Medulla oblongata (tissue), 1 donor: ENCODE measurements at regions not wholly inside any gene's neighbourhood (a gene's known extent, or its start where the extent isn't known, plus 50 kb on each side); places are given as distances from the start of the nearest gene placed in this dataset.

ENCODE experiments used
- DNase-seq: peaks from one replicate; pipeline ENCODE4 v3.0.0-alpha.2; 2015; ENCODE audit errors: extremely low spot score

GRCh38 chr6:167674486-167674885, 152.2 kb upstream of the AFDN start:
- DNase-seq = no peak

DNA sequence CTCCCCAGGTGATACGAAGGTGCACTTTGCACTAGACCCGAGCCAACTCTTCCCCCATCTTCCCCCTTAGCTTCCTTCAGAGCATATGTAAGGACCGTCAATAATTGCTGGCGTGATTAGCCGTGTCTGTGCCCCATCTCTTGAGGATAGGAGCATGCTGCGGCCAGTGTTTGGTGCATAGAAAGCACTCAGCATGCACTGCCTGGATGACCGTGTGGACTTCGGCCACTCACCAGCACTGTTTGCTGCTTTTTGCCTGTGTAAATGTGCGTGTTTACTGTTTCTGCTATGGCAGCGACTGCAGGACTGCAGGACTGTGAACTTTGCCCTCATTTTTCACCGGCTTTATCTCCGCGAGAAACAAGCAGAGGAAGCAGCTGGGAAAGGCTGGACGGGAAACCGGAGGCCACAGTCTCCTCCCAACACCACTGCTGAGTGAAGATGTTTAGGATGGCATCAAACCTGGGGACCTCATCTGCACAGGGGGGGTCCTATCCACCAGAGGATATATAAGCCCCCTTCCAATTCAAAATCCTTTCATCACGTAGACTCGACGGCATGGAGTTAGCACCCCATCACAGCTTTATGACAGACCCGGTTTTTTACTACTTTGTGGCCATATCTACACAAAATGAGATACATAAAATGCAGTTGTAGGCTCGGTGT, 150.6 kb upstream of the AFDN start:
- DNase-seq = no peak

DNA sequence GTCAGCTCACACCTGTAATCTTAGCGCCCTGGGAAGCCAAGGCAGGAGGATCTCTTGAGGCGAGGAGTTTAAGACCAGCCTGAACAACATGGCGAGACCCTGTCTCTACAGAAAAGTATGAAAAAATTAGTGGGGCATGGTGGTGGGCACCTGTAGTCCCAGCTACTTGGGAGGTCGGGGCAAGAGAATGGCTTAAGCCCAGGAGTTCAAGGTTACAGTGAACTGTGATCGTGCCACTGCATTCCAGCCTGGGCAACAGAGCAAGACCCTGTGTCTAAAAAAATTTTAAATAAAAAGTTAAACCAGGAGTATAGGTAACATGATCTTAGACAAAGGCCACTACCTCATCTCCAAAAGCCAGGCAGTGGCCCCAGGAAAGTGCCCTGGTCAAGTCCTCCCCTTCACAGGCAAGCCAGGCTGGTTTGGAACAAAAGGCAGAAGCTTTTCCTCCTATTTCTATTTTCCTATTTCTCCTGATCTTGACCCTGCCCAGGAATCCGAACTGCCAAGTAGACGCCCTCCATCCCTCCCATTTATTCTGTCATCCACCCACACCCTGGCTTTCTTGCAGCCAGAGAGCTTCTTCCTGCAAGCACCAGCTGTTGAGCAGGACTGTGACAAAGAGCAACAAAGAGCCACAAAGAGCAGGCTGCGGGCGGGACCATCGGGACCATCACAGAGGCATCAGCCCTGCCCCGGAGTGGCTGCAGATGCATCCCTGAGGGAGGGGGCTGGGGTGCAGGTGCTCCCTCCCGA, 149.9 kb upstream of the AFDN start:
- DNase-seq = peak; percentile 57

GRCh38 chr6:167677422-167677789, 149.3 kb upstream of the AFDN start:
- no peak for DNase-seq

GRCh38 chr6:167678102-167679101, 148.3 kb upstream of the AFDN start:
- DNase-seq = peak; percentile 39

GRCh38 chr6:167679122-167679736, 147.5 kb upstream of the AFDN start:
- no peak for DNase-seq

DNA sequence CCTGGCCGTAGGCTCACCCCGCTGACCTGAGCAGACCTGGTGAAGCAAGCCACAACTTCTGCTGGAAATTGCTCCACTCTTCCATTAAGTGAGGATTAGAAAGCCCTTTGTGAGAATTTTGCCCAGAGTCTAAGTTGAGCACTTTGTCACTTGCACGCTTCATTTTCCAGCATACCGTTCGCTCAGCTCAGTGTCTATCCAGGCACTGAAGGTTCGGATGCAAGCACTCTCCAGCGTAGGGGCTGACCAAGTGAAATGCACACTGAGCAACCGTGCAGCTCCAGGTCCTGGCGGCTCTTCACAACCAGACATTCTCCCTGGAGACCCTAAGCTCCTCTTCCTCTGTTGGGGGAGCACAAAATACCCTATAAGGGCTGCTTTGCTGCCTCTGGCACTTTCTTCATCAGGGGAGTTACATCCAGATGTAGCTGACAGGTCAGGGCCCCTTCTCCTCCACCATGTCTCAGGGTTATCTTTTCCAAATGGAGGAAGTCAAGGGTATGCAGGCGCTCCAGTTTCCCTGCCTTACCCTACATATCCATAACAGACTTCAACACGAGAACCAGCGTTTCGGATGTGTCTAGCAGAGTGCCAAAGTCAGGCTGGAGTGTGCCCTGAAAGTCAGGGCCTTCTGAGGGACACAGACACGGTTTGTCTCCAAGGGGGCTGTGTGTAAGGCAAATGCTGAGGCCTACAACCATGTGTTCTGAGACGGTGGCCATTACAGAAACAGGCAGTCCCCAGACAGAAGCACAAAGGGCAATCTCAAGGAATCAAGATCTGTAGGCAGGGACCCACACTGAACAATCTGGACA, 146.7 kb upstream of the AFDN start:
- no peak for DNase-seq

DNA sequence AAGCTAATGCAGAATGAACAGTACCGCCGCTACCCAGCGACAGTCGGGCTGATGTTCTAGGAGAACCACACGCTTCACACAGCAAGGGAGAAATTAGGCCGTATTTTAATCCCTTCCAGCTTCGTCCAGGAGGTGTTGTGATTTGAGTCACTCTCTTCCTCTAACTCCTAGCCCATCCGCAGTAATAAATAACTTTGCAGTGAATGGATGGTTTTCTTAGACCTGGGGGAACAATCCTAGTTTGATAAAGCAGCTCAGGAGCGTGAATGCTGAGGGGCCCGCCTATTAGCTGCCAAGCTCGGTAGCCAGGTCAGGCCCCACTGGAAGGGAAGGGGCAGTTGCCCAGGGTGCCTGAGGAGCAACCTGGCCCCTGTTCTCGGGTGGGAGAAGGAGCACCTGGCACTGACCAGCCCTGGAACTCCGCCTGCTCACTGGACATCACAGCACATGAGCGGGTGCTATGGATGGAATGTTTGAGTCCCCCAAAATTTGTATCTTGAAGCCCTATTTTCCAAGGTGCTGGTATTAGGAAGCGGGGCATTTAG, 146.0 kb upstream of the AFDN start:
- no peak for DNase-seq

- no peak for DNase-seq
These were observed 144.6 kb upstream of the AFDN start for GRCh38 chr6:167682125-167682524.

- no peak for DNase-seq
These were observed 144.1 kb upstream of the AFDN start for GRCh38 chr6:167682546-167683027.

- peak; percentile 97 for DNase-seq
These were observed 143.5 kb upstream of the AFDN start for GRCh38 chr6:167683028-167683862.

- DNase-seq = no peak
These were observed 142.2 kb upstream of the AFDN start for GRCh38 chr6:167684276-167685104.

DNA sequence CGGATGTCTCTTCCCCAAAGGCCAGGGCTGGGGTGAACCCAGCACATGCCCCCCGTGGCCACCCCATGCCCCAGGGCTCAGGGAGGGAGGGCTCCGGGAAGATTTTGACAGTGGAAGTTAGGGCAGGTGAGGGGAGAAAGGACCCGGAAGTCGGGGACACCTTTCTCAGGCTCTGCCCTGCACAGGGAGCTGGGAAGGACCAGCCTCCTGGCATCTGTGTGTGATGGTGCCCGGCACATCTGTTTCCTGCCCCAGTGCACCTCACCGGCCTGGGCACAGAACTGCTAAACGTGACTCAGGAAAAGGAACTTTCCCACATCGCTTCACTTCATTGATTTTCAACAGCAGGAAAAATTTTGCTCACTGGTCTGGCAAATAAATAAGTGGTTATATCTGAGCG, 141.1 kb upstream of the AFDN start:
- DNase-seq = no peak

- DNase-seq = no peak
These were observed 140.4 kb upstream of the AFDN start for GRCh38 chr6:167686204-167686893.

GRCh38 chr6:167687116-167687725, 139.5 kb upstream of the AFDN start:
- DNase-seq = no peak

DNA sequence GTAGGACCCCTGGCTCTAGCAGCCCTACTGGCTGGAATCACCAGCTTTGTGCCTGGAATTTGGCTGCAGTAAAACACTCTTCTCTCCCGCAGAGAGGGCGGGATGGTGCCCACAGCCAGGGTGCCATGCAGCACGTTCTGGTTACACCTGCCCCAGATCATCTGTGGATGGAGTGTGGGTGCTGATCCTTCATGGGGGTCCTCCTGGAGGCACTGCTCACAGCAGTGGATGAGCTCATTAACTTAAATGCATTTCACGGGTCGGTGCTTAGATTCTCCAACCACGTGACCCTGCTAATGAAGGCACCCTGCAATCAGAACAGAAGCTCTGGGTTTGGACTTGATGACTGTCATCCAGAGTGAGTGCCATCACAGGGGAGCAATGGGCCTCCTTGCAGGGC, 138.6 kb upstream of the AFDN start:
- no peak for DNase-seq

DNA sequence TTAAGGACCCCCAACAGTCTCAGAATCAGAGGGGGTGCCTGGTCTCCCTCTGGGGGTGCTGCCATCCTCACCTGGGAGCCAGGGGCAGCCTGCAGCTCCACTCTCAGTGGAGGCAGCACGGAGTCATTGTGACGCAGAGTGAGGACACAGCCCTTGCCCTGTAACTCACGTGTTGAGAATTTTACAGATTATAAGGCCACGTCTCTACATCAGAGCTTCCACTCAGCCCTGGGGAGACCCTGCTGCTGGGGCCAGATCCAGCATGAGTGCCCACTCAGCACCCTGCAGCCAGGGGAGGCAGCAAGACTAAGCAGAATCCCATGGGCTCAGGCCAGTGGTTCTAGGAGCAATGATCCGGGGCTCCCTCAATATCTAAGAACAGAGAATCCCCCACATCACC, 137.4 kb upstream of the AFDN start:
- DNase-seq = no peak

- no peak for DNase-seq
These were observed 137.0 kb upstream of the AFDN start for GRCh38 chr6:167689751-167690150.
